ENCODE measurements at regions not wholly inside any gene's neighbourhood (a gene's known extent, or its start where the extent isn't known, plus 50 kb on each side); places are given as distances from the start of the nearest gene placed in this dataset.

DNA sequence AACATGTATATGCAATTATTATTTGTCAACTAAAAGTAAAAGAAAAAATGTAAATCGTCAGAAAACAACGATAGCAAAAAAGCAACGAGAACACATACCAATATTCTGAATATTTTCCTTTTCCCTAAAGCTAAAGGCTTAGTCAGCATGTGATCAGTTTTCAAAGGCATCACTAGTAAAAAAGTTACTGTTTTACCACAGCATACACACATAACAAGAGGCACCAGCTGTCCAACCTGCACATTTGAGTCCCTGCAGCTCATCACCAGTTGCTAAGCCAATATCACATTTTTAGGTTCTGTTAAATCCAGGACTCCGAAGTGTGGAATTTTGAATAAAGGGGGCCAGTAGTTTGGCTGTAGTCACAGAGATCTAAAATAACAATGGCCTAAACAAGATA is 203.8 kb downstream of the ADGRA3 start:
- no peak for DNase-seq (ENCODE audit: low read depth)
- H3K4me3 ChIP-seq (ENCODE audit: low read length): no peak overlapping the region
- TF ChIP-seq CTCF (conservative IDR thresholded peaks at IDR 0.05; ENCODE audit: low read depth, low read length): no peak

DNA sequence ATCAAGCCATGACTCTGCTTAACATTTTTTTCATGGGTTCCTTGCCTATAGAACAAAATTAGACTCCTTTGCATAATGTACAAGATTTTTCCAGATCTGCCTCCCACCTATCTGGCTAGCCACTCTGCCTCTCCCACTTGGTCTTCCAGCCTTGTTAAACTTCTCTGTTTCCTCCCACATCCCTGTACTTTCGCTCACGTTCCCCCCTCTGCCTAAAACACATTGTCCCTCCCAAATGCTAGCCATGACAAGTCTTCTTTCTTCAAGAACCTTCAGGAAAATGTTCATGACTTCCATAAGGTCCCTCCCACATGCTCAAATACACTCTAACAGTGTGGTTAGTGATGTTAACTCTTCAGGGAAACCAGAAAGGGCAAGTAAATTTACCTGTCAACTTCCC is 214.6 kb downstream of the ADGRA3 start:
- TF ChIP-seq CTCF (conservative IDR thresholded peaks at IDR 0.05; ENCODE audit: low read depth, low read length): no peak

DNA sequence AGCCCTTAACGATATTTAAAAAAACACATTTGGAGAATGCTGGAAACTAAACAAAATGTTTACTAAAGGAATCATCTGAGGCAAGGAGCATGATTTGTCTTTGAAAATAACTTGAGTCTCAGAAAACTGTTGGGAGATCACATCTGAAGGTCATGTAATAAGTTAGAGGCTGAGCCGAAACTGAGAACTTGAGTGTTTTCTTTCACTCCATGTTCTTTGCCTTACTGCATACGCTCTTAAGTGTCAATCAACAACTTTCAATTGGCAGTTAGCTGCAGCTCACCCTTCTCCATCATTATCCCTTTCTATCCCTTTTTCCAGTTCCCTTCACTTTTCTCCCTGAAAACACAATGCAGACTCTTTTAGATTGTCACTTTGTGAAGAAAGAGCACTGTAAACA is 216.2 kb downstream of the ADGRA3 start:
- TF ChIP-seq CTCF (conservative IDR thresholded peaks at IDR 0.05; ENCODE audit: low read depth, low read length): no peak
- no peak for DNase-seq (ENCODE audit: low read depth)
- no peak overlapping the region for H3K4me3 ChIP-seq (ENCODE audit: low read length)

More for the DNA sequence above, 214.6 kb downstream of the ADGRA3 start:
- DNase-seq (ENCODE audit: low read depth): no peak
- H3K4me3 ChIP-seq (ENCODE audit: low read length): no peak overlapping the region

- H3K4me3 ChIP-seq (ENCODE audit: low read length): no peak overlapping the region
- DNase-seq (ENCODE audit: low read depth): no peak
- TF ChIP-seq CTCF (conservative IDR thresholded peaks at IDR 0.05; ENCODE audit: low read depth, low read length): no peak
Observed at GRCh38 chr4:22287631-22288030, 228.2 kb downstream of the ADGRA3 start.

DNA sequence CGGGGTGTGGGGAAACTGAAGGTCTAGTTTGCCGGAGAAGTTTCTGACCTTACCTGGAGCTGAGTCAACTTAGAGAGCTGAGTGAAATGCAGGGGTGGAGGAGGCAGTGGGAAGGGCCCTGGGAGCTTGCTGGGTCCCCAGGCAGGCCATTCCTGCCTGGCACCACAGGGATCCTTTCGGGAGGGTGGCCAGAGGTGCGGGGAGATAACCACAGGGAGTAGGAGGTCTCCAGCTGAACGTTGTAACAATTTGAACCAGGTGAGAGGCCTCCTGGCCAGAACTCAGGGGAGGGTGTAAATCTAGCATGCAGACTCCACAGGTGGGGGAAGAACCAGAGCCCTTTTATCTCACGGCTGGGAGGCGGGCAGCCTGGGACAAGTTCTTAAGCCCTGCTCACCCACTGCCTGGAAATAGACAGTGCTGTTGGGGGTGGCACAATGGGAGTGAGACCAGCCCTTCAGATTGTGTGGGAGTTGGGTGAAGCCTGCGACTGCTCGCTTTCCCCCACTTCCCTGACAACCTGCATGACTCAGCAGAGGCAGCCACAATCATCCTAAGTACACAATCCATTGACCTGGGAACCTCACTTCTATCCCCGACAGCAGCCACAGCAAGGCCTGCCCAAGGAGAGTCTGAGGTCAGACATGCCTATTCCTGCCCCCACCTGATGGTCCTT is 247.4 kb downstream of the ADGRA3 start:
- DNase-seq (ENCODE audit: low read depth): no peak
- H3K4me3 ChIP-seq (ENCODE audit: low read length): no peak overlapping the region
- no peak for TF ChIP-seq CTCF (conservative IDR thresholded peaks at IDR 0.05; ENCODE audit: low read depth, low read length)

DNA sequence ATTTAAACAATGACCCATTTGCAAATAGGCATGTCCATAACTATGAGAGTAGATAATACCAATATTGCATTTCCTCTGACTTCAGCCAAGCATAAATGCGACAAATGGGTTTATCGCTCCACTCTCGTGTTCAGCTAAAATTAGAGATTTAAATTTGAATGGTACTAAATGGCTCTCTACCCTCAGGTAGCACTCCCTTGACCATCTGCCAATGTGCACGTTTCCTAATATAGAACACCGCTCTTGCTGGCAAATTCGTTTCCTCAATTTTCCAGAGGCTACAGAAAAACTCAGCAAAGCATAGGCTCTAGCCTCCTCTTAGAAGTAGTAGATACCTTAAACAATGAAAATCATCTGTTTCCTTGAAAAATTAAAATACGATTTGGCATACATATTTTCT is 251.6 kb downstream of the ADGRA3 start:
- TF ChIP-seq CTCF (conservative IDR thresholded peaks at IDR 0.05; ENCODE audit: low read depth, low read length): no peak
- DNase-seq (ENCODE audit: low read depth): no peak

DNA sequence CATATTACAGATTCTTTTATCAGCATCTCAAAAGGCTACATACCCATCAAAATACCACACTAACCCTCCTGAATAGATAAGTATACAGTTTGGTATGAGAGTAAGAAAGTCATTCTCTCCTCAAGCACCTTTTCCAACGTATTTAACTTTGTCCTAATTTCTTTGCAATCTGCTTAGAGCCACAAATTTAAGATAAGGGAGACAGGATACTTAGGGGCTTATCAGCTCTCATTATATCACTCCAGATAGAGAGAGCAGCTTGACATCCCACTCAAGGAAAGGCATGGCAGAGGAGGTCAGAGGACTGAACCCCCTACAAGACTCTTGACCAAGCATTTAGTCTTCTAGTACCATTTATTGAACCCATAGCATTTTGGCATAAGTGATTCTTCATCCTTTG is 262.4 kb downstream of the ADGRA3 start:
- no peak for TF ChIP-seq CTCF (conservative IDR thresholded peaks at IDR 0.05; ENCODE audit: low read depth, low read length)
- no peak overlapping the region for H3K4me3 ChIP-seq (ENCODE audit: low read length)
- DNase-seq (ENCODE audit: low read depth): no peak

More for the DNA sequence above, 251.6 kb downstream of the ADGRA3 start:
- no peak overlapping the region for H3K4me3 ChIP-seq (ENCODE audit: low read length)

Measured in retinal pigment epithelial cell (primary cell).